Aorta (tissue), 5 donors: ENCODE measurements at regions not wholly inside any gene's neighbourhood (a gene's known extent, or its start where the extent isn't known, plus 50 kb on each side); places are given as distances from the start of the nearest gene placed in this dataset.
A peak's percentile ranks its signal among the peaks of the same experiment; 100 is the strongest.

ENCODE experiments used
- ATAC-seq: fragments of 200-7000 bp; cut with Tn5 transposase; one replicate; pipeline ENCODE4 v1.9.1; 2022; ENCODE audit warnings: moderate library complexity; ENCODE audit not compliant: low FRiP score
- DNase-seq, 2 donors: peaks; one replicate each; pipeline ENCODE4 v3.0.0-alpha.2; 2020
- H3K27ac ChIP-seq, 2 donors: one replicate each; pipeline ENCODE4 v1.5.1; 2013; ENCODE audit warnings: low read length in 2 of 2, mild to moderate bottlenecking in 2 of 2, moderate library complexity in 2 of 2, control low read depth in 1 of 2, inconsistent platforms in 1 of 2, low read depth in 1 of 2
- H3K27me3 ChIP-seq, 2 donors: one replicate each; pipeline ENCODE4 v1.6.1; 2013; ENCODE audit warnings: control low read depth in 1 of 2, low read length in 1 of 2, mild to moderate bottlenecking in 1 of 2, moderate library complexity in 1 of 2; ENCODE audit not compliant: insufficient read depth in 2 of 2, control insufficient read depth in 1 of 2
- H3K36me3 ChIP-seq, 2 donors: one replicate each; pipeline ENCODE4 v1.6.1; 2013; ENCODE audit warnings: control low read depth in 1 of 2, low read length in 1 of 2, mild to moderate bottlenecking in 1 of 2; ENCODE audit not compliant: insufficient read depth in 2 of 2, control insufficient read depth in 1 of 2
- H3K4me1 ChIP-seq, 2 donors: one replicate each; pipeline ENCODE4 v1.6.1; 2013; ENCODE audit warnings: low read length in 2 of 2, control low read depth in 1 of 2, mild to moderate bottlenecking in 1 of 2, moderate library complexity in 1 of 2; ENCODE audit not compliant: insufficient read depth in 2 of 2, control insufficient read depth in 1 of 2
- H3K4me3 ChIP-seq, 2 donors: one replicate each; pipeline ENCODE4 v1.5.1; 2013; ENCODE audit warnings: low read length in 2 of 2, control low read depth in 1 of 2, mild to moderate bottlenecking in 1 of 2
- H3K9me3 ChIP-seq: one replicate; pipeline ENCODE4 v1.6.1; 2013; ENCODE audit warnings: mild to moderate bottlenecking, low read length; ENCODE audit not compliant: control insufficient read depth
- WGBS, 2 donors: extraction: QIAGEN DNeasy Blood & Tissue Kit; methylation state at CpG; one replicate each; pipeline ENCODE4 v1.1.7; 2013; 5-methylcytosine and 5-hydroxymethylcytosine counted together
- intact Hi-C, 2 donors: fragments of 100-400 bp; cut with DNase I; formaldehyde crosslinking; loops; one replicate each; pipeline versions ENCODE4 v1.14.2 to v1.15.0; 2022
- donor health status: healthy with polysubstance abuse.
- donor health status: Bipolar disorder and iron deficiency.
- donor health status: DM: no; HTN: no; CAD: no.
- donor health status: DM: no; HTN: no; CAD: no.
- donor health status: DM: yes; HTN: yes; CAD: no.

DNA sequence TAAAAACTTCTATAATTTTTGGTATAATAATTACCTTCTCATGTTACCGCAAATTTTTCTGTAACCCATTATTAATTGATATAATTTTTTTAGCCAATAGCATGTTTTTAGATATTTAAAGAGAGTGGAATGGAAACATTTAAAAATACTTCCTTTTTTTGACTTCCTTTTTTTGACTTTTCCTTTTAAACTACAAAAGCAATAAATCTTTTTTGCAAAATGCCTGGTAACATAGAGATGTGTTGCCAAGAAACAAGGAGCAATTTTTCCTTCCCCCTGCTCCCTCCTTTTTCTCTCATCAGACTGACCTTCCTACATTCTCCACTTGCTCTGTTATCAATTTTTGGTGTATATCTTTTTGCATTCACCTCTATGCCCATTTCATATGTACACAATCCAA, 666.2 kb downstream of the ADGRL2 start:
- Histone ChIP-seq H3K27me3 (no peaks in the 10 kb centered on the region), H3K4me1 (no peaks in the 10 kb centered on the region), H3K27ac (no peak overlapping the region), H3K9me3 (no peaks in the 10 kb centered on the region), H3K36me3 (no peaks in the 10 kb centered on the region), H3K4me3 (no peak overlapping the region)
- intact Hi-C loops: no loop called here
- ATAC-seq: no peak
- 93% methylated on average over 1 of the region's 1 CpG for WGBS, 2 donors
- DNase-seq: no peak

DNA sequence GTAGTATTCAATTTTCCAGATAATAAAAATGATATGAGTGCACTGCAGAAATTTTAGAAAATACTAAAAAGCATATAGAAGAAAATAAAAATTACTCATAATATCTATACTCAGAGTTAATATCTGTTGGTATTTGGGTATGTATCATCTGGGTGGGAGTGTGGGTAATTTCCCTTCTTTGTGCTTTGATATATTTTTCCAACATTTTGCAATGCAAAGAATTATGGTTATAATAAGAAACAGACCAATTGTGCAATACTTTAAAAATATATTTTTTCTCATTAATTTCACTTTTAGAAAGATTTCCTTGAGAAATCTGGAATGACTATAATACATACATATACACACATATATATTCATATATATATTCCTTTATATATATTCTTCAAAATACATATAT, 665.7 kb downstream of the ADGRL2 start:
- Histone ChIP-seq H3K4me1 (no peaks in the 10 kb centered on the region), H3K36me3 (no peaks in the 10 kb centered on the region), H3K27ac (no peak overlapping the region), H3K9me3 (no peaks in the 10 kb centered on the region), H3K27me3 (no peaks in the 10 kb centered on the region), H3K4me3 (no peak overlapping the region)
- ATAC-seq: no peak
- intact Hi-C loops: no loop called here
- DNase-seq: no peak

DNA sequence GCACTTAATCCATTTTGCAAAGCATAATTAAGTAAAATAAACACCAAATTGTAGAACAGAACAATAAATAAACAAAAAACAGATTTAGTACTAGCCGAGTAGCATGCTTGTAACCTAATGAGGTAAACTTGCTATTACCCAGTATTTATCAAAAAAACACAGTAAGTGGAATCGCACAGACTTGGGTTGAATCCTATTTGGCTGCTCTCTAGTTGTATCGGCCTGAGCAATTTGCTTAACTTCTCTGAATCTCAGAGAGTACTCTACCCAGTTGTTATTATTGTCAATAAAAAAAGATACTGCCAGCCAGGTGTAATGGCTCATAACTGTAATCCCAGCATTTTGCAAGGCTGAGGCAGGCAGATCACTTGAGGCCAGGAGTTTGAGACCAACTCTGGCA, 664.3 kb downstream of the ADGRL2 start:
- Histone ChIP-seq H3K4me1 (no peaks in the 10 kb centered on the region), H3K36me3 (no peaks in the 10 kb centered on the region), H3K27ac (no peak overlapping the region), H3K4me3 (no peak overlapping the region), H3K9me3 (no peaks in the 10 kb centered on the region), H3K27me3 (no peaks in the 10 kb centered on the region)
- ATAC-seq: no peak
- intact Hi-C loops: no loop called here
- WGBS, 2 donors: 6 to 8% methylated on average over 3 of the region's 3 CpGs
- DNase-seq: no peak

DNA sequence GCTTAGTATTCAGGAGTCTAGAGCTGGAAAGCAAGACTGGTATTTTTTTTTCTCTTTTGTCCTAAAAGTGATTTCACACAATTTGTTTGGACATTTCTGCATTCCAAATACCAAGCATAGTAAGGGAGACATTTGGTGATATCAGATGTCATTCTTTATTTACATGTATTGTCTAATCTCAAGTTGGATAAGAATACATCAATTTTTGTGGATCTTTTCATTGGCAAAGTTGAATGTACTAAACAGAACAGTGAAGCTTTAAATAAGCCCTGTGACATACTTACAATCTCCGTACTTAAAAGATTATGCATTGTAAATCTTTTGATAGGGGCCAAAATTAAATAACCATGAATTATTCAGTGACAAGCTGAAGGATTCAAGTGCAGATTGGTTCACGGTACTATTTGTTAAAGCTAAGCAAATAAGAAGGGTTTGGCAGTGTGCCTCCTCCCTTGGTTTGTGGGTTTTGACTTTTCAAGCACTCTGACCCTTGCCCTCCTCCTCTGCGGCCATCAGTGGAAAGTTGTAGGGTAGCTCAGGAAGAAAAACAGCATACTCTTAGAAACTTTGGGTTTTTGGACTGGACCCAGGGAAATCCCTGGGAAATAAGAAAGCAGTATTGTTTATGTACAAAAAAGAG, 663.7 kb downstream of the ADGRL2 start:
- WGBS, 2 donors: 4 to 5% methylated on average over 3 of the region's 3 CpGs
- no peak overlapping the region for H3K4me3 ChIP-seq
- H3K9me3 ChIP-seq: no peaks in the 10 kb centered on the region
- DNase-seq (peak in 1 of 2 donors; percentile 46), ATAC-seq (no peak)
- H3K4me1 ChIP-seq: no peaks in the 10 kb centered on the region
- H3K36me3 ChIP-seq: no peaks in the 10 kb centered on the region
- peak overlapping the region in 1 of 2 donors; percentile 12 for H3K27ac ChIP-seq
- no peaks in the 10 kb centered on the region for H3K27me3 ChIP-seq
- intact Hi-C loops: no loop called here

DNA sequence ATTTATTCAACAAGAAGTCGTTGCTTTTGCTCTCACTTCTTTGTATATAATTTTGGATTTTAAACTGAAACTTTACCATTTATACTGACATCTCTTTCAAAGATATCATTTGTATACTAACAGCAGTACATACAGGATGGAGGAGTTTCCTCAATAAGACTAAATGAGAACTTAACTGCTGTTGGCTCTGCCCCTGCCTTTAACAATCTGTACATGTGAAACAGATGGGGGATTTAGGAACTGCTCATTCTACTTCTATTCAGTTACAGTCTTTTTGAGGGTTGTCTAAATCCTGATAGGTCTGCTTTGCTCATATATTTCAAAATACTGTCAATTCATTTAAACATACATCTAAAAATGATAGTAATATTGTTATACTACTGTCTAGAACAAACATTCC, 663.2 kb downstream of the ADGRL2 start:
- ATAC-seq: no peak
- H3K4me3 ChIP-seq: no peak overlapping the region
- 46 to 57% methylated on average over 1 of the region's 1 CpG for WGBS, 2 donors
- H3K27ac ChIP-seq: no peak overlapping the region
- no peak for DNase-seq
- no peaks in the 10 kb centered on the region for H3K36me3 ChIP-seq
- H3K4me1 ChIP-seq: no peaks in the 10 kb centered on the region
- H3K27me3 ChIP-seq: no peaks in the 10 kb centered on the region
- H3K9me3 ChIP-seq: no peaks in the 10 kb centered on the region
- intact Hi-C loops: no loop called here

DNA sequence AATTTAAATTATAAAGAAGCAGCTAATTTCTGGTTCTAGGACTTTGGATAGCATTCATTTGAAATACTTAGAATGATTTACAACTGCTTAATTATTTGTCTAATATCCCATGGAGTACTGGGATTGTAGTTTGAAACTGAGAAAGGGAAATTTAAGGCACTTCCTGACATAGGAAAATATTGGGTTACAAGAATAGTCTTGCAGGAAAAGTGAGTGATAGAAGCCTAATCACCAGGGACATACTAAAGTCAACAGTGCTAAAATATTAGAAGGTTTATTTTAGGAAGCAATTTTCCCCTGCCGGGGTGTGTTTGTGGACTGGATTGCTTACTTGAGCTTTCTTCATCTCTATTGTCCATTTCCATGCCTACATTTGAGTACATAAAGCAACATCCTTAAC, 661.6 kb downstream of the ADGRL2 start:
- ATAC-seq (no peak), DNase-seq (no peak)
- no peak overlapping the region for H3K27ac ChIP-seq
- intact Hi-C loops: no loop called here
- WGBS, 2 donors: 0 to 3% methylated on average over 1 of the region's 1 CpG
- H3K4me1 ChIP-seq: no peaks in the 10 kb centered on the region
- no peaks in the 10 kb centered on the region for H3K9me3 ChIP-seq
- H3K4me3 ChIP-seq: no peak overlapping the region
- no peaks in the 10 kb centered on the region for H3K36me3 ChIP-seq
- H3K27me3 ChIP-seq: no peaks in the 10 kb centered on the region

DNA sequence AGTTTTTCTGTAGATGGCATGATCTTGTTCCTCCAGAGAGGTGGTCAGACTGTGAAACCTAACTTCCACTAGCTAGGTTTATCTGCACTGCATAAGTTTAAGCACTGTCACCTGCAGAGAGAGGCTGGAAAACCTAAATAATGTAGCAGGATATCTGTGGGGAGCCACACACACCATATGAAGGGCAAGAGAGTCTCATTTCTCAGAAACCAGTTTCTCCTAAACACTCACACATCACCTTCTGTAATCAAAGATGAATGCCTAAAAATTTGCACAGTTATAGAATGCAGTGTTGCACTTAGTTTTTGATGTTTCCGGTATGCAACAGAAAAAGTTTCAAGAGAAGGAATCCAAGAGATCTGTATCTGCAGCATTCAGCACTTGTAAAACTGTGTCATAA, 654.6 kb downstream of the ADGRL2 start:
- DNase-seq: no peak
- no peak for ATAC-seq
- H3K4me1 ChIP-seq: no peaks in the 10 kb centered on the region
- WGBS, 2 donors: 35 to 48% methylated on average over 1 of the region's 1 CpG
- no peak overlapping the region for H3K4me3 ChIP-seq
- intact Hi-C loops: no loop called here
- no peaks in the 10 kb centered on the region for H3K27me3 ChIP-seq
- H3K36me3 ChIP-seq: no peaks in the 10 kb centered on the region
- H3K9me3 ChIP-seq: peaks cover 2% of the 10 kb centered on the region
- H3K27ac ChIP-seq: no peak overlapping the region

DNA sequence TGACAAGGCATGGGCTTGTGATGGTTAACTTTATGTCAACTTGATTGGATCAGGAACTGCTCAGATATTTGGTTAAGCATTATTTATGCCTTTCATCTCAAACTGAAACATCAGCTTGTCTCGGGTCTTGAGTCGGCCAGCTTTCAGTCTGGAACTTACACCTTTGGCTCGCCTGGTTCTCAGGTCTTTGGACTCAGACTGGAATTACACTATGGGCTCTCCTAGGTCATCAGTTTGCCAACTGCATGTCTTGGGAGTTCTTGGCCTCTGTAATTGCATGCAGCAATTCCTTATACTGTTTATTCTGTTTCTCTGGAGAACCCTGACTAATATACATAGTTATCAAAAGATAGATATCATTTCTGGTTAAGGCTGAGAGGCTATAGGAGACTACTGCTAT, 653.7 kb downstream of the ADGRL2 start:
- WGBS, 2 donors: 79 to 95% methylated on average over 3 of the region's 3 CpGs
- H3K9me3 ChIP-seq: peaks cover 2% of the 10 kb centered on the region
- no peaks in the 10 kb centered on the region for H3K36me3 ChIP-seq
- no peaks in the 10 kb centered on the region for H3K4me1 ChIP-seq
- ATAC-seq (no peak), DNase-seq (no peak)
- no peaks in the 10 kb centered on the region for H3K27me3 ChIP-seq
- no peak overlapping the region for H3K4me3 ChIP-seq
- intact Hi-C loops: no loop called here
- H3K27ac ChIP-seq: no peak overlapping the region

DNA sequence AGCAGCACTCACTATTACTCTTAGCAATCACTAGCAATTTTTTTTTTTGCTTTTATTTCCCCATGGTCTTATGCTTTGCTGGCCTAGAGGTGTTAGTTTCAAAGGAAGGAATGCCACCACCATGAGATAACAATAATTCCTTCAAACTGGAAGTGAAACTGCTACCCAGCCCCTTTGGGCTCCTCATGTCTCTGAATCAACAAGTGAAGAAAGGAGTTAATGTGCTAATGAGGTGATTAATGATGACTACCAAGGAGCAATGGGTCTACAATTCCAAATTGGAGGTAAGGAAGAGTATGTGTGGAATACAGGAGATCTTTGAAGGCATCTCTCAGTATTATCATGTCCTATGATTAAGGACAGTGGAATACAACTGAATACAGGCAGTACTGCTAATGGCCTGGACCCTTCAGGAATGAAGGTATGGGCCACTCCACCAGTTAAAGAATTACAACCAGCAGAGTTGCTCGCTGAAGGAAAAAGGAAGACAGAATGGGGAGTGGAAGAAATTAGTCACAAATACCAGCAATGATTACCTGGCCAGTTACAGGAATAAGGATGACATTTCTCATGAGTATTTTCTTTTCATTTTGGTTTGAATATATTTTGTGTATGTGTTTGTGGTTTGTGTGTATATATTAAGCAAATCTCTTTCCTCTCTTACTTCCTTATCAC, 652.9 kb downstream of the ADGRL2 start:
- WGBS, 2 donors: 84 to 97% methylated on average over 1 of the region's 1 CpG

More for the DNA sequence above, 652.9 kb downstream of the ADGRL2 start:
- H3K9me3 ChIP-seq: peaks cover 2% of the 10 kb centered on the region
- no peaks in the 10 kb centered on the region for H3K27me3 ChIP-seq
- no peaks in the 10 kb centered on the region for H3K4me1 ChIP-seq
- no peak for DNase-seq
- no peak overlapping the region for H3K27ac ChIP-seq
- intact Hi-C loops: no loop called here
- no peak for ATAC-seq
- H3K4me3 ChIP-seq: no peak overlapping the region
- no peaks in the 10 kb centered on the region for H3K36me3 ChIP-seq
